ENCODE measurements at regions not wholly inside any gene's neighbourhood (a gene's known extent, or its start where the extent isn't known, plus 50 kb on each side); places are given as distances from the start of the nearest gene placed in this dataset.

GRCh38 chr13:84668637-84669036 lies 786.4 kb upstream of the SLITRK1 start:
- no peak for TF ChIP-seq CTCF (conservative IDR thresholded peaks at IDR 0.05; ENCODE audit: low read depth, low read length)
- TF ChIP-seq EZH2 (IDR thresholded peaks at IDR 0.05; ENCODE audit: borderline replicate concordance, low read depth, low read length, poor library complexity, severe bottlenecking) = no peak
